Progenitor cell of endocrine pancreas (in vitro differentiated cells): ENCODE measurements at regions not wholly inside any gene's neighbourhood (a gene's known extent, or its start where the extent isn't known, plus 50 kb on each side); places are given as distances from the start of the nearest gene placed in this dataset.
"Not testable (repeated sequence)": the region's sequence is repeated elsewhere in the genome, so short reads cannot be mapped to it uniquely, and the experiment has no call there.

Experiments used
- DNase-seq: peaks from one replicate; pipeline ENCODE4 v3.0.0; 2021; ENCODE audit warnings: low spot score; ENCODE audit not compliant: unreplicated experiment
- H3K27ac Mint-ChIP-seq: 2 replicates; pipeline ENCODE4 v1.8.0; 2021; ENCODE audit warnings: mild to moderate bottlenecking, moderate library complexity, mixed read lengths
- H3K27me3 Mint-ChIP-seq: 2 replicates; pipeline ENCODE4 v1.8.0; 2021; ENCODE audit warnings: mixed read lengths
- H3K36me3 Mint-ChIP-seq: 2 replicates; pipeline ENCODE4 v1.8.0; 2022; ENCODE audit warnings: mixed read lengths; ENCODE audit not compliant: insufficient read depth
- H3K4me1 Mint-ChIP-seq: 2 replicates; pipeline ENCODE4 v1.8.0; 2021; ENCODE audit warnings: low read depth, mixed read lengths
- H3K4me3 Mint-ChIP-seq: 2 replicates; pipeline ENCODE4 v1.8.0; 2021; ENCODE audit warnings: low read depth, mild to moderate bottlenecking, moderate library complexity, mixed read lengths
- H3K9me3 Mint-ChIP-seq: 2 replicates; pipeline ENCODE4 v1.8.0; 2021; ENCODE audit warnings: low read depth, mixed read lengths
- CTCF ChIP-seq: fragments of 200-600 bp; sonication (generic); IDR thresholded peaks from one replicate; pipeline ENCODE4 v1.5.0; 2021; ENCODE audit warnings: antibody characterized with exemption, mild to moderate bottlenecking; ENCODE audit not compliant: unreplicated experiment

GRCh38 chr6:131443014-131443413 lies 130.0 kb upstream of the ARG1 start:
- DNase-seq = no peak
- Mint-ChIP-seq H3K27me3 (no peaks in the 10 kb centered on the region), H3K4me1 (no peaks in the 10 kb centered on the region), H3K4me3 (no peak overlapping the region), H3K9me3 (peaks cover 11% of the 10 kb centered on the region), H3K36me3 (no peaks in the 10 kb centered on the region), H3K27ac (no peak overlapping the region)
- no peak for TF ChIP-seq CTCF

- DNase-seq = no peak
- Mint-ChIP-seq H3K9me3 (peaks cover 6% of the 10 kb centered on the region), H3K27me3 (no peaks in the 10 kb centered on the region), H3K4me1 (no peaks in the 10 kb centered on the region), H3K36me3 (no peaks in the 10 kb centered on the region), H3K27ac (no peak overlapping the region), H3K4me3 (no peak overlapping the region)
- TF ChIP-seq CTCF = no peak
These were observed 129.5 kb upstream of the ARG1 start for GRCh38 chr6:131443514-131443913.

- H3K9me3 Mint-ChIP-seq, H3K27ac Mint-ChIP-seq, H3K36me3 Mint-ChIP-seq, DNase-seq, H3K4me3 Mint-ChIP-seq, H3K4me1 Mint-ChIP-seq, H3K27me3 Mint-ChIP-seq: not testable (repeated sequence)
These were observed 127.7 kb upstream of the ARG1 start for GRCh38 chr6:131445356-131445755.

GRCh38 chr6:131450861-131451260 lies 122.2 kb upstream of the ARG1 start:
- Mint-ChIP-seq H3K27ac (no peak overlapping the region), H3K4me3 (no peak overlapping the region), H3K36me3 (no peaks in the 10 kb centered on the region), H3K27me3 (no peaks in the 10 kb centered on the region), H3K4me1 (peaks cover 1% of the 10 kb centered on the region), H3K9me3 (peaks cover 10% of the 10 kb centered on the region)
- no peak for TF ChIP-seq CTCF
- DNase-seq = no peak

GRCh38 chr6:131451321-131452144 lies 121.5 kb upstream of the ARG1 start:
- H3K4me1 Mint-ChIP-seq = peaks cover 1% of the 10 kb centered on the region
- H3K9me3 Mint-ChIP-seq = peaks cover 10% of the 10 kb centered on the region
- H3K27me3 Mint-ChIP-seq = no peaks in the 10 kb centered on the region
- H3K4me3 Mint-ChIP-seq = no peak overlapping the region
- H3K36me3 Mint-ChIP-seq = no peaks in the 10 kb centered on the region
- no peak overlapping the region for H3K27ac Mint-ChIP-seq
- no peak for TF ChIP-seq CTCF
- no peak for DNase-seq

- Mint-ChIP-seq H3K36me3 (no peaks in the 10 kb centered on the region), H3K9me3 (peaks cover 10% of the 10 kb centered on the region), H3K27ac (no peak overlapping the region), H3K4me3 (no peak overlapping the region), H3K4me1 (peaks cover 1% of the 10 kb centered on the region), H3K27me3 (no peaks in the 10 kb centered on the region)
- TF ChIP-seq CTCF = no peak
- no peak for DNase-seq
These were observed 119.2 kb upstream of the ARG1 start for GRCh38 chr6:131453803-131454202.
